ENCODE measurements at regions not wholly inside any gene's neighbourhood (a gene's known extent, or its start where the extent isn't known, plus 50 kb on each side); places are given as distances from the start of the nearest gene placed in this dataset.

DNA sequence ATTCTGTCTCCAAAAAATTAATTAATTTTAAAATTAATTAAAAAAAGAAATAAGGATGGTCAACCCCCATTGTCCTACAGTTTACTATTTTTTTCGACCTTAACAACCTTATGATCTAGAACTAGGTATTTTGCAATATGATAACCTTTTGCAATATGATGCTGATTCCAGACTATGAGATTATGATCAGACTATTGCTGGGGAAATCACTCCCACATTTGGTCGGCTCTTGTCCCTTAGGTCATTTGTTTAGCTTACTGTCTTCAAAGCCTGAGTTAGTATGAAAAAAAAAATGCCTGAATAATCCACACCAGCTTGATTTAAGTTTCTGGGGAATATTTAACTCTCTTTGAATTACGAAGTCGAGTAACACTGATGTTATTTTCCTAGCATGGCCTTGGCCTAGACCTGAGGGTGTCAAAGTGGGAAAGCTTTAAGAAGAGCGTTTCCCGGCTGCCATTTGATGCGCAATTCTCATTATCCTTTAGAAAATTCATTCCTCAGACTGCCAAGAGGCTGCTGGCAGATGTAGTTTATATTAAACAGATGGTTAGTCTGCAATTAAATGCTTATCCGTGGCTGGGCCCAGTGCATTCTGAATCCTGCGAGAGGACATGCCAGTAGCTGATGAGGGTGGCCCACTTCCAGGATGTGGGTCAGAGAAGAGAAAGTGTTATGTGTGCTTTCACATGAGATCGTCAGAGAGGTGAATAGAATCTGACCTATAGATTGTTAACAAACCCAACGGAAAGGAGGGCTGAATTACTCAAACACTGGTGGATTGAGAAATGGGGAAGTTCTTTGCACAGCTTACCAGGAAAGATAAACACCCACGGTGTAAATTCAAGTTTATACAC lies 496.0 kb upstream of the THBS1 start:
- peak; percentile 56 for DNase-seq (ENCODE audit: low spot score)

DNA sequence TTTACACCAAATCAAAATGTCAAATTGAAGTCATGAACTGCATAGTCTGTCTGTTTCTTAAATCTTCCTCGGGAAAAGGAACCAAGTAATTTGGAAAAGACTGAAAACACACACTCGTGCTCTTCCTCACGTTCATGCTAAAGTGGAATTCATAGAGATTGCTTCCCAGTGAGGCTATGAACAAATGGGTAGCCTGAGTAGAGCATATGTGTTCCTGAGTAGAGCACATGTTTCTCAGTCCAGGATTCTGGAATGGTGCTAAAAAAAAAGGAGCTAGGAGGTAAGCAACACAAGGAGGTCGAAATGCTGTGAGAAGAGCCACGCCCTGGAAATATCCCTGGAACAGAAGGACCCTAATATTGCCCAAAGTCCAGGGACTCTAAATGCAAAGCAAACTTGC lies 494.2 kb upstream of the THBS1 start:
- no peak for DNase-seq (ENCODE audit: low spot score)

DNA sequence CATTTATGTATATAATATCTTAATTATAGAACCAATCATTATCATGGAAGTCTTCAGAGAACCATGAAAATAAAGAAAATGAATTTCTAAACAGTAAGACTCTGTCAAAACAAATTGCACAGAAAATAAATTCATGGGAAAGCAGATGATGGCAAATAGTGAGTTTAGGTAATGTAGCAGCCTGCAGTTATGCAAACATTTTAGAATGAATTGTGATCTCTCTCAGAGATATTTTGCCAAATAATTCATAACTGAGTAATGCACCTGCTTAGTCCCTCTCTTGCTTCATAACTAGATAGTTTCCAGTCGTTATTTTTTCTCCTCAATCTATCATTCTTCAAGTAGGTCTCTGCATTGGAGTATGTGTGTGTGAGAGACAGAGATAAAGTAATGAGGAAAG lies 492.7 kb upstream of the THBS1 start:
- DNase-seq (ENCODE audit: low spot score) = peak; percentile 13

DNA sequence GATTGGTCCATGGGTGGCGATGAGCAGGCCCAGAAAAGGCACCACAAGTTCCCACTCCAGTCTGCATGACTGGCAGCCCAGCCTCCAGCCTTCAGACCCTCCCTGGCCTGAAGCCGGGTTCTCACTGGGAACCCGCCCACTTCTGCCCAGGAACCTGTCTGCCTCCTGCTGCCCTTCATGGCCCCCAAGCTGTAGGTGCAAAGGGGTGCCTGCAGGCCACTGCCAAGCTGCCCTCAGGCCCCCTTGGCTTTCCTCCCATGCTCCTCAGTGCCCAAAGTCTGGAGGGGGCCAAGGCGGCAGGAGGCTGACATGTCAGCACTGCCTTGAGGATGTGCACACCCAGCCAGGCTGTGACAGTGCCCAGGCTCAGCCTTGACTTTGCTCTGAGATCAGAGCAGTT lies 488.5 kb upstream of the THBS1 start:
- DNase-seq (ENCODE audit: low spot score) = no peak

DNA sequence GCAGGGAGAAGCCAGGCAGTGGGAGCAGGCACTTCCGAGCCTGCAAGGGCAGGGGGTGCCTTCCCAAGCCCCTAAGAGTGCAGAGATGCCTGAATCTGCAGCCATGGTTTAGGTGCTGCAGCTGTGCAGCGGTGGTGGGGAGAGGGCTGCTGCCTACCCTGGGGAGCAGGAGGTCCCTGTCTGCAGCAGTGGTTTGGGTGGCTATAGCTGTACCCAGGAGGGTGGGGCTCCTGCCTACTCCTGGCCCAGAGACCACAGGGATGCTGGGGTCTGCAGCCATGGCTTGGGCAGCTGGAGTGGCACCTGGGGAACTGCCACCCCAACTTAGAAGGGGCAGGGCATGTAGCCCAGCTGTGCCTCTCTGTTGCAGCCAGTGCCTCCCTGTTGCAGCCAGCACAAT lies 488.1 kb upstream of the THBS1 start:
- no peak for DNase-seq (ENCODE audit: low spot score)

DNA sequence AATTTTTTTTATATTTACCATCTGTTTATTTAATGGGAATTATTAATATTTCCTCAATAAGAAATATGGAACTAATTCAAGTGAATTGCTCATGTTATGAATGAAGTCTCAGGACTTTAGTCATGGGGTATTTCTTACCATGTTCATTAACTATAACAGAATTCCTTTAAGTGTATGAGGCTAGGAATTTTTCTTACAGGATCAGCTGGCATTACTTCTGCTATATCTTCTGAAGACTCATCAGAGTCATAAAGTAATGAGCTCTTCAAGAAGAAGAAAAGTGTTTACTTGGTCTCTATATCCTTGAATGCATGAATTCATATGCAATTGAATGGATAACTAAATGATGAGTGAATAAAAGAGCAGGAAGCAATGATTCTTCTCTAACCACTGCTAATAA lies 486.8 kb upstream of the THBS1 start:
- peak; percentile 33 for DNase-seq (ENCODE audit: low spot score)

DNA sequence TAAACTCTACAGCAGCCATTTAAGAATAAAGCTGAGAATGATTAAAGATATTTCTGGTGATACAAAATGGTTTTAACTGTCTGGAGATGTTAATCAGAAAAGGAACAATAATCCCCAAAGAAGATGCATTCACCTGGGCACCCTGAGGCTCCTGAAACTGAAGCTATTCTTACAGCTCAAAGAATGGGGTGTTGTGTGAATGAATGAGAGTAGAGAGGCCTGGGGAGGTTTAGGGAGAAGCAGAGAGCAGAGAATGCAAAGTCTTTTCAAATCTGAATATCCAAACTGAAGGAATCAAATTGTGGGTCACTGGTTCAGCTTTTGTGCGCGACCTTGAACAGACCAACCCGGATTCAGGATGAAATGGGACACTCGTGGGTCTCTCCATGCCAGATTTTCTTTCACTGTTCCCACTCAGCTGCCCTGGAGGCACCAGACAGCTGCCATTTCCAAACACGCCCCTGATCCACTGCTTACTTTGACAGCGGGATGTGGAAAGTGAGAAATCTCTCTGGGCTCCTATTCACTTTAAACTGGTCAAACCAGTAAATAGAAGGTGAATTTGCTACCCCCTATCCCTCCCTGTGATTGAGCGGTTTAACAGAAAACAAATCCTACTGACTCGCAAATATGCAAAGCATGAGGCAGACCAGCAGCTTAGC lies 485.5 kb upstream of the THBS1 start:
- no peak for DNase-seq (ENCODE audit: low spot score)

DNA sequence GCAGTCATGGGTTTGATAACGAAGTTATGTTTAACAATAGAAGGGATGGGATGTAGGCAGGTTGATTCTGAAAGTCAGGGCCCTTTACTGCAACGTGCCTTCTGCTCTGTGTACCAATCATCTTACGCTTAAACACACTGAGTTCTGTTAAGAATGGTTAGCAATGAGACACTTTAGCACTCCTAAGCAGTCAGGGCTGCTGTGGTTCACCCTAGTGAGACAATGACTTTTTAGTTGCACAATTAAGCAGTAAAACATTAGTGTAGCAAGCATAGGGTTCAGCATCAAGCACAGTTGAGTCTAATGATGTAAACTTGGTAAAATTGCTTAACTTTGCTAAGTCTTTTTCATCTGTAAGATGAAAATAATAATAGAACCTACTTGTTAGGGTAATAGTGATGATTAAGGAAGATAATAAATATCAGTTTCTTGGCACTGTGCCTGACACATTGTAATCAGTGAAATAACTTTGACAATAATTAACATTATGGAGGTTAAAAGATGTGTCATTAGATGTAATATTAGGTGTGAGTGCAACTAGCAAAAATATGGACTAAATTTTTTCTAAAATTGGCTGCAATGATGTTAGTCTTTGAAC lies 484.2 kb upstream of the THBS1 start:
- no peak for DNase-seq (ENCODE audit: low spot score)

DNA sequence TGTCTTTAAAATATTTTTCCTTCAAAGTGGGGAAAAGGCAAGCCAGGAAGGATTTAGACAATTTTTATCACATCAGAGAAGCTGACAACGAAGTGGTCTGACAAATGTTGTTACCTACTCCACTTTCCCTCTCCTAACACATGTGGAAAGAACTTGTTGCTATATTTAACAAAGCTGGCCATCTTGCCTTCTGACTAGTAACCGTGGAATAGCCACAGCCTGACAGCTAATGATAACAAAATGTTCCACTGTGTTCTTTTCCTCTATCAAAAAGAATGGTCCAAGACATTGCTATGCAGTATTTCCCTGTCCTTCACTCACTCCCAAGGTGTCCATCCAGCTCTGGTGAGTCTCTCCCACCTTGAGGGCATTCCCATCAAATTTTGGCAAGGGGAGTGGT lies 481.4 kb upstream of the THBS1 start:
- no peak for DNase-seq (ENCODE audit: low spot score)

DNA sequence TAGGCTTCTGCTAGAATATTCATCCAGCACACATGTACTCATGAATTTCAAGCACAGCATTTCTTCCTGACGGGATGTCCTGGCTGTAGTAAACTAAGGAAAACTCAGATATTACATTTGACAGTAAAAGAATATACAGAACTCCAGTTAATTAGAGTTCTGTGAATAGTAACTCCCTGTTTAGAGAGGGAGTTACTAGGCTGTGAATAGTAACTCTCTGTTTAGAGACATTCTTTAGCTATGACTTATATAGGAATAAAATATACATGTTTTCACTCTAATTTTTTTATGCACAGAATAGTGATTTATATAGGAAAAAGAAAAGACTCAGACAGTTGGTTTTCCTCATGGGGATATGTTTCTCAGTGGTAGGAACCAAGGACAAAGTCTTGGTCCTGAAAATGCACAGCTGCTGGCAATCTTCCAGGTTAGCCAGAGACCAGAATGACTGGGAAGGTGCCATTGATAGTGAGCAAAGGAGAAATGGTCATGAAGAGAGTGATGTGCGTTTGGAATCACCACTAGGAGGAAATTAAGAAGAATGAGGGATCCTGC lies 480.7 kb upstream of the THBS1 start:
- DNase-seq (ENCODE audit: low spot score) = no peak

DNA sequence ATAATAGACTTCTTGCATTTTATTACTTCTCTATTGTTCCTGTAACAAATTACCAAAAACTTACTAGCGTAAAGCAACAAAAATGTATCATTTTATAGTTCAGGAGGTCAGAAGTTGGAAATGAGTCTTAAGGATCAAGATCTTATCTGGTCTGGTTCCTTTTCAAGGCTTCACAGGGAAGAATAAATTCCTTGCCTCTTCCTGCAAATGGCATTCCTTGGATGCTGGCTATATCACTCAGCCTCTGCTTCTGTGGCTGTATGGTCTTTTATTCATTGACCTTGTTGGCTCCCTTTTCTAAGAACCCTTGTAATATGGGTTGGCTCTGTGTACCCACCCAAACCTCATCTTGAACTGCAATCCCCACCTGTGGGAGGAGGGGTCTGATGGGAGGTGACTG lies 478.4 kb upstream of the THBS1 start:
- no peak for DNase-seq (ENCODE audit: low spot score)

DNA sequence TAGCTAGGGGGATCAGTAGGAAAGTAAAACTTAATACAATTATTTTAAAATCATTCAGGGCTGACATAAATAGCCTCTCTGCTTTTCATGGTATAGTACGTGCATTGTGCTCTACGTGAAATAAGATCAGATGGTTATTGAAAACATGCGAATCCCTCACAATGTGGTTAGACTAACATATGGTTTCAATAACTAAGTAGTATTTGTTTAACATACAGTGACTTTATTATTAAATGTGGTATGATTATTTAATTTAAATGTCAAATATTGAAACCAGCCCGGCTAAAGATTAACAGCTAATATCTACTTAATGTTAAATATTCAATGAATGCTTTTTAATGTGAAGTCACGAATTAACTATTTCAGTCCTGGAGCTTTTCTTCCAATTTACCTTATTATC lies 473.9 kb upstream of the THBS1 start:
- DNase-seq (ENCODE audit: low spot score) = no peak

DNA sequence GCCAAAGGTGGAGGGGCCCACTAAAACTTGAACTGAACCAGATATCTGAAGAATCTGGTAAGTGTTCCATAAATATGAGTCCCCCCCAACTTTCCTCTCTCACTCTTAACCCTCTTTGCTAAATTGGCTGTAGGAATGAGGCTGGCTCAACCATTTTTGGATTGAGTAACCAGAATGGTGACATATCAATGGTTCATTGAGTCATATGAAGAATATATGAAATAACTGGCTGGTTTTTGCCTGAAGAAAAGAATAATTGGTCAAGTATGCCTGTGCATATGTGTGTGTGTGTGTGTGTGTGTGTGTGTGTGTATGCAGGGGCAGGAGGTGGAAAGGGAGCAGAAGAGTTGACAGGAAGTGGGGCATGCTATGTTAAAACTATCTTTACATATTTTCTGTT lies 472.9 kb upstream of the THBS1 start:
- no peak for DNase-seq (ENCODE audit: low spot score)

DNA sequence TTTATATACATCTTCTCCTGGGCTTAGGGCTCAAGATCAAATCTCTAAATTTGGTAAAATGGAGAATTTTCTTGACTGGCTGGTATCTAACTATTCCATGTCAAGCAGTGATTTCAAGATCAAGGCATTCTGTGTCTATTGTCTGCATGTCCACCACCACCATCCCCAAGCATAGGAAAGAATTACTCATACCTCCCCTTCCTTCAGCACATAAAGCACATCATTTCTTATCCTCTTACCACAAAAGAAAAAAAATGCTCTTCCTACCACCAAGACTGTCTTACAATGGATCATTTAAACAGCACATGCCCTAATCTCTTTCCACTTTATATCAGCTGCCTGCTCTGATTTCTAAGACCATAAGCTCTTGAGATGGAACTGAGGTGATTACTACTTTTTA lies 470.5 kb upstream of the THBS1 start:
- peak; percentile 37 for DNase-seq (ENCODE audit: low spot score)

DNA sequence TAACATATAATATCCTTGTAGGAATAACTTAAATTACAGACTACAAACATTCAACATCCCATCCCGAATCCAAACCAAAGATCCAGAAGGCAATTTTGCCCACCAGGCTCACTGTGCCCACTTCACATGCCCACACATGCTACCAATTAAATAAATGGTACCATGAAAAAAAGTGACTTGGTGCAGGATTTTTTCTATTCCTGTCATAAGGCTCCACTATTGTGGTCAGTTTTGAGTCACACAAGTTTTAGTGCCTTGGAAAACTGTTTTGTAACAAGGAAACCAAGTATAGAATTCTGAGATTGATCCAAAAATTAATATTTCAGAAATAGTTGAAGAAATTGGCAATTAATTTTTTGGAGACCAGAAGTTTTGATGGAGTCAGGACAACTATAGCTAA lies 470.1 kb upstream of the THBS1 start:
- no peak for DNase-seq (ENCODE audit: low spot score)

DNA sequence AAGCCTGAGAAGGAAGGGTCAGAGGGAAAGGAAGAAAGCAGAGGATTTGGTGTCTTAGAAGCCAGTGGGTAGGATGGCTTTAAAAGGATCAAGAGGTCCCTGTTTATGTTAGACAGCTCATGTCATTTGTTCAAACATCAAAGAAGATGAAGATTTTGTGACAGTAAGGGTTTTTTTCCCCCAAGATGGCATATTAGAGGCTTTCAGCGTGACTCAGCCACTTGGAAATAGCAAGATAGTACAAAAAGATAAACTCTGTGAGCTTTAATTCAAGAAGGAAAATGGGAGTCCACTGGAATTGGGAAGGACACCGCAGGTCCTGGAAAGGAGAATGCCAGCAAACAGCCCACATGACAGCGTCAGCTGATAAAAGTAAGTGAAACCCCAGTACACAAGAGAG lies 467.1 kb upstream of the THBS1 start:
- no peak for DNase-seq (ENCODE audit: low spot score)

DNA sequence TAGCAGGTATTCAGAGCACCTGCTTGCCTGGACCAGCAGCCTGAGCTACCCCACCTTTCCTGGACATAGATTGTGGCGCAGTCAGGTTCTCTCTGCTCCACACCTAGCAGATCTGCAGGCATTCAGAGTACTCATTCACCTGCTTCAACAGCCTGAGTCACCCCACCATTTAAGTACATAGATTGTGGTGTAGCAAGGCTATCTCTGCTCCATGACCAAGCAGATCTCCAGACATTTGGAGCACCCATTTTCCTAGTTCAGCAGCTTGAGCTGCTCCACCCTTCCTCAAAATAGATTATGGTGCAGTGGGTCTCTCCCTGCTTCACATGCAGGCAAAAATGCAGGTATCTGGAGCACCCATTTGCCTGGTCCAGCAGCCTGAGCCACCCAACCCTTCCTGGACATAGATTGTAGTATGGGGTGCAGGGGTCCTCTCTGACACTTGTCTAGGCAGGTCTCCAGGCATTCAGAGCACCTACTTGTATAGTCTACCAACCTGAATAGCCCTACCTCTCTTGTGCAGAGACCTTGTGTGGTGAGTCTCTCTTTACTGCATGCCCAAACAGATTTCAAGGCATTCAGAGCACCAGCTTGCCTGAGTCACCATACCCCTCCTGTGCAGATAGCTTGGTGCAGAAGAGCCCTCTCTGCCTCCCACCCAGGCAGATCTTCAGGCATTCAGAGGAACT lies 466.0 kb upstream of the THBS1 start:
- DNase-seq (ENCODE audit: low spot score) = no peak

DNA sequence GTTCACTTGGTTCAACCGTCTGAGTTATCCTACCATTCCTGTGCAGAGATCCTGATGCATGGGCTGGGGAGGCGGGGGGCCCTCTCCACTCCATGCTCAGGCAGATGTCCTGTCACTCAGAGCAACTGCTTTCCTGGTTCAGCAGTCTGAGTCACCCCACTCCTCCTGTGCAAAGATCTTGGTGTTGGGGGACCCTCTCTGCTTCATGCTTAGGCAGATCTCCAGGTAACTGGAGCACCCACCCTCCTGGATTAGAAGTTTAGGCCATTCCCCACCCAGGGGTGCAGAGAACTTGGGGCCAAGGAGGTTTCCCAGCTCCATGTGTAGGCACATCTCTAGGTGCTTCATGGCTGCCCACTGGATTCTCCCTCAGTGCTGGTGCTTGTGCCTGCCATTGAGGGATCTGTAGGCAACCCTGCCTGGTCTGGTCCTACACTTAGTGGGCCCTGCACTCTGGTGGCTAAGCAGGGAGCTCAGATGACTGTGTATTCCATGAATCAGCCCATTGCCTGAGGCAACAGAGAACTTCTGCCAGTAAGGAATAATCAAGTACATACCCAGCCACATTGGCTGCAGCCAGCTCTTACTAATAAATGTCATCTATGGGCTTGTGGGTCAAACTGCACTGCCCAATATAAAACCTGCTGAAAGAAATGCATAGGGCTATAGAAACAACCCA lies 465.4 kb upstream of the THBS1 start:
- no peak for DNase-seq (ENCODE audit: low spot score)

DNA sequence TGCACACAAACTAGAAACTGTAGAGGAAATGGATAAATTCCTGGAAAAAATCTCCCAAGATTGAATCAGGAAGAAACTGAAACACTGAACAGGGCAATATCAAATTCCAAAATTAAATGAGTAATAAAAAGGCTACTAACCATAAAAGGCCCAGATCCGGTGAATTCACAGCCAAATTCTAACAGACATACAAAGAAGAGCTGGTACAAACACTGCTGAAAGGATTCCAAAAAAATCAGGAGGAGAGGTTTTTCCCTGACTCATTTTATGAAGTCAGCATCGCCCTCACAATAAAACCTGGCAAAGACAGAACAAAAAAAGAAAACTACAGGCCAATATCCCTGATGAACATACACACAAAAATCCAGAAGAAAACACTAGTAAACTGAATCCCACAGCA lies 462.4 kb upstream of the THBS1 start:
- DNase-seq (ENCODE audit: low spot score) = peak; percentile 68

DNA sequence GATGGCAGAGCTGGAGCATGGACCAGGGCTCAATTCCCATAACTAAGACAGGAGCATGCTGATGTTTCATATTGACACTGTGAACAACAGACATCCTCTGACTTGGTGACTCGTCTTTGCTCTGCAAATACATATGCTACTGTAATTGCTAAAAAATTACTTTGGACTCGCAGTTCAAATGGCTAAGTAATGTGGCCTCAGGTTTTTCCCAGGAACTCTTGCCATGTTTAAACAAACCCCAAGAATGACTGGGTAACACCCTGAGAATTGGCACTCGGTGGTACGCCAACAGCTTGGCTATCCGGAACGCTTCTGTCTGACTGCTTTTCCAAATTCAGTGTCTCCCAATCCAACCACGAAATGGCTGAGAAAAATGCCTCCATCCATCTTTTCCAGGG lies 456.7 kb upstream of the THBS1 start:
- no peak for DNase-seq (ENCODE audit: low spot score)

DNA sequence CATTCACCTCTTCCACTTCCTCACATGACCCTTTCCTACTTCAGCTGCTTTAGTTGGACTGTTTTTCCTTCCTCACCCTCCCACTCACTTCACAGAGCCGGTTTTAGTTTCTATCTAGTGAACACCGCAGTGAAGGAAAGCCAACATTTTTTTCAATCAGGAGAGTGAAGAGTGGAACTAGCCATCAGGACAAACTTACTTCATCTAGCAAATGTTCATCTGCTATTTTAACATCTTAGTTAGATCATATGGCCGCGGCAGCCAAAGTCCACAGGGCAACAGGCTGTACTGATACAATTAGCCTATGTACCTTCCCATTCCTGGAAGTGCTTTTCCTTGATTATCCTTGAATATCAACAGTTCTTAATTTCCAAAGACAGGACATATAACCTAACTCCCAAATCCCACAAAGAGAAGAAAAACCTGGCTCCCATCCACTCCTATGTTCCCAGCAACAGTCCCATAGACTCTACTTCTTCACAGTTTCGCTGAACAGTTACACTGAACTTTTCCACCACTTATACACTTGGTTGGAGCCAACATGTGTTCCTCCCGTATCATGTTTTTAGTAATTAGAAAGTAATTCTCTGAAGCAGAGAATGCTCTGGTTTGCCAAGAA lies 456.2 kb upstream of the THBS1 start:
- no peak for DNase-seq (ENCODE audit: low spot score)

DNA sequence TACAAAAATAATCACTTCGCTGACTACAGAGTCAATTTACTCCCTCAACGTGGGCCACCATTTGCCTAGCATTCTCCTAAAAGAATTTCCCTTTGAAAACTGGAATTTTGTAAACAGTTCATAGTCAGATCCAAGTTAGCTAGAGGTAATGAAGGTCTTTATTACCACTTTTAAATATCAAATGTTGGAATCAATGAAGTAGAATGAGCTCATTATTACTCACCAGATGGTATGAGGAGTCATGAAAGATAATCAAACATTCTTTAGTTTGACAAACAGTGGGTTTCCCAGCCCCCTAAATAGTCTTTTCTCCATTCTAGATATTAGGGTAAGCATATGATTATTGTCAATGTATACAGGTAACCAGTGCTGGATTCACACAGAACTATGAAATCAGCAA lies 455.7 kb upstream of the THBS1 start:
- DNase-seq (ENCODE audit: low spot score) = no peak
